DMS79 treated with DMSO at 0.1 percent for 48 hours (cell line): ENCODE measurements at regions not wholly inside any gene's neighbourhood (a gene's known extent, or its start where the extent isn't known, plus 50 kb on each side); places are given as distances from the start of the nearest gene placed in this dataset.

Experiments
- DNase-seq: peaks from one replicate; lab custom pipeline; 2025; lab: John Stamatoyannopoulos, UW

DNA sequence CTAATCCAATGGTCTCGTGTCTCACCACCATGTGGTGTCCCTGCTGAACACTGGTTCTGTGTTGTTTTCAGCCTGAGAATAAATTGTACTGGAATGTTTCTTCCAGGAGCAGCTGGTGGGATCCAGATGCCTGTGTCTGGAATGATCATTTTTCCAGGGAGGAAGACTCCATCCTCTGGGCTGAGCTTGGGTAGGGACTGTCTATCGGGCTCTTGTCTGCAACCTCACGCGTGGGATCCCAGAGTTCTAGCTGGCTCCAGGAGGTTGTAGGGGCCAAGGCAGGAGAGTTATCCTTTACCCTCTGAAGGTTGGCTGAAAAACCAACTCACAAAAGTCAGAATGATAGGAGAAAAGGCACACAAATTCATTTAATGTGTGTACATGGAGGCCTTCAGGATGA, 144.1 kb upstream of the B3GAT1 start:
- DNase-seq: no peak

DNA sequence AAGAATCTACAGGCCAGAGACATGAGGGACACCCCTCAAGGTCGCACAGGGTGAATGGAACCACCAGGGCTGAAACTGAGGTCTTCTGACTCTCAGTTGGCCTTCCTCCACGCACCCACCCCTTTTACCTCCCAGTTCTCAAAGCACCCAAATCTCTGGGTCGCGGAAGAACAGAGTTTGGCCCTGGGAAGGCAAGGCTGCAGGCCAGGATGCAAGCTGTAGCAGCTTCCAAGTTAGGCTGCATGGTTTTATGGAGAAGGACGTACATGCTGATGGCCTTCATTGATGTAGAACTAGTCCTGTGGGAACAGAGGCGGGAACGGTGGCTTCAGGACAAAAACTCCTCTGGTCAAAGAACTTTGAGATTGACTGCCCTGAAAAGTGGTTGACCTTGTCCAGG, 143.5 kb upstream of the B3GAT1 start:
- DNase-seq: no peak

DNA sequence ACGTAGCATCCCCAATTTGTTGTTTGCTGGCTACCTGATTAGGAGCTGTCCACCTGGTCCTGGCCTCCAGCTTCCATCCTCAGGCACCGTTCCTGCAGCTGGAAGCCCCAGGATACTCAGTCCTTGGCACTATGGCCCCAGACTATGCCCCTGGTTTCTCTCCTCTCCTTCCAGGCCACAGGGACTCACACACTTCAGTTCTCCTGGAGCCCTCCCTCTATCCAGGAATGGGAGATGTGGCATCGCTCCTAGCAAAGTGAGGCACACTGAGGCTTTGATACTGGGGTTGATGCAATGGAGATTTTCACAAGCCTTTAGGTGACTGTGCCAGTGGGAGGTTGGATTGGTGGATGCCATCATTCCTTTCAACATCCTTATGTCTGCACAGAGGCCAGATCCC, 142.8 kb upstream of the B3GAT1 start:
- no peak for DNase-seq

DNA sequence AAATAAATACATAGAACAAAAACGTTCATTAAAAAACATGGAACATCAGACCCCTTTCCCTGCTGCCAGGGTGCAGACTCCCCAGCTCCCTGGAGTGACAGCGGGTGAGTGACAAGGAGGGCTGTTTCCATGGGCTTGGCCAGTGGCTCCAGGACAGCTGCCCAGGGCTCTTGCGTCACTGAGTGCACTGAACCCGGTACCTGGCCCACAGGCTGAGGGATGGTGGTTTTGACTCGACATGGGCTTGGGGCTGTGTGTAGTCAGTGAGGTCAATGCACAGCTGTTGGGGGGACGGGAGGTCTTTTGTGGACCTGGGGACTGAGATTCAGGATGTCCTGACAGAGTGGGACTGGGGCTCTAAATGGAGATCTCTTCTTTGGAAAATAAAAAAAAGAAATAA, 142.1 kb upstream of the B3GAT1 start:
- no peak for DNase-seq

DNA sequence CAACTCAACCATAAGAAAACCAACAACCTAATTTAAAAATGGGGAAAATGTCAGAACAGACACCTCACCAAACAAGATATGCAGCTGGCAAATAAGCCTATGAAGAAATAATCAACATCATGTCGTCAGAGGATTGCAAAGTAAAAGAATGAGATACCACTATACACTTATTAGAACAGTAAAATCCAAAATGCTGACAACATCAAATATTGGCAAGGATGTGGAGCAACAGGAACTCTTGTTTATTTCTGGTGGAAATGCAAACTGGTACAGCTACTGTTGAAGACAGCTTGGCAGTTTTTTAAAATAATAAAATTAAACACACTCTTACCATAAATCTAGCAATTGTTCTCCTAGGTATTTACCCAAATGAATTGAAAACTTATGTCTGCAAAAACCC, 140.7 kb upstream of the B3GAT1 start:
- no peak for DNase-seq

DNA sequence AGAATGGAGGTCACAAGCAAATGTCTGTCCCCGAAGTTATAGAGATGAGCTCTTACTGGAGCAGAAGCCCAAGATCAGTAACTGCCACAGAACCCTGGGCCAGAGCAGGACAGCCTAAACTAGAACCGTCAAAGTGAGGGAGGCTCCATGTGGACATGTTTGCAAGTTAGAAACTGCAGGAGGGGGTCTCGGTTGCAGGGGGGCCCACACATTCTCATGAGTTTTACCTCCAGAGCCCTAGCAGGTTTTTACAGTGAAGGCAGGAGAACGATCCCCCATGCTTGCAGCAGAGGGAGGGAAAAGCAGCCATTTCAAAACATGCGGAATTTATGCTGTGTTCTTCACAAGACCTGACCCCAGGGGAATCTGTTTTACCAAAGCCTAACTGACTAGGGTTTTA, 133.5 kb upstream of the B3GAT1 start:
- DNase-seq: no peak

DNA sequence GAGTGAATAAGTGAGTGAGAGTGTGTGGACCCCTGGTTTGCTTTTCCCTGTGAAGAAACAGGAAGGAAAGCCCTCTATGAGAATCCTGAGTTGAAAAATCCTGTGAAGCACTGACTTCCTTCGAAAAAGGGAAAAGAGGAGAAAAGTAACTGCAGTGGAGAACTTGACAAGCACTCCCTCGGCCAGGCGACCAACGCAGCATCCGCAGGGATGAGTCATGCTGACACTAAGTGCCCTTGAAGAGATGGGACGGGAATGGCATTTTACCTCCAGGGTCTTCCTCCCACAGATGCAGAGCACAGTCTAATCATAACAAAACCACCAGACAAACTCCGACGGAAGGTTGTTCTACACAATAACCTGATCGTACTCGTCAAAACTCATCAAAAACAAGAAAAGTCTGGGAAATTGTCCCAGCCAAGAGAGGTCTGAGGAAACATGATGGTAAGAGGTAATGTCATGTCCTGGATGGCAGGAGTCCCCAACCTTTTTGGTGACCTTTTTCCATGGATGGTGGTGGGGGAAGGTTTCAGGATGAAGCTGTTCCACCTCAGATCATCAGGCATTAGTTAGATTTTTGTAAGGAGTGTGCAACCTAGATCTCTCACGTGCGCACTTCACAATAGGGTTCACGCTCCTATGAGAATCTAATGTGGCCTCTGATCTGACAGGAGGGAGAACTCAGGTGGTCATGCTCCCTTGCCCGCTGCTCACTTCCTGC, 132.2 kb upstream of the B3GAT1 start:
- no peak for DNase-seq

DNA sequence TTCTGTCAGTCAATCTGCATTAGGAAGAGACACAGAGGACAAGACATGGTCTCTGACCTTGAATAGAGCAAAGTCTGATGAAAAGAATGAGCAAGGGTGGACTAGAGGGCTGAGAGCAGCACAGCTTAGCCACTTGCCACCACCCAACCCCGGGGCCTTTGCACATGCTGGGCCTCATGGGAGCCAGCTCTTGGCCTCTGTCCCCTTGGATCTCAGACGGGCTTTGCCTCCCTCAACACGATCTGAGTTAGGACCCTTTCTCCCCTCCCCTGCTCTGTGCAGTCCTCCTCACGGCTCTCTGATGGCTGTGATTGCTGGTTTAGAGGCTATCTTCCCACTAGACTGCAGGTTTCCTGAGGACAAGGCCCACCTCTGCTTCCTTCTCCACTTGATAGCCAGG, 131.6 kb upstream of the B3GAT1 start:
- no peak for DNase-seq

DNA sequence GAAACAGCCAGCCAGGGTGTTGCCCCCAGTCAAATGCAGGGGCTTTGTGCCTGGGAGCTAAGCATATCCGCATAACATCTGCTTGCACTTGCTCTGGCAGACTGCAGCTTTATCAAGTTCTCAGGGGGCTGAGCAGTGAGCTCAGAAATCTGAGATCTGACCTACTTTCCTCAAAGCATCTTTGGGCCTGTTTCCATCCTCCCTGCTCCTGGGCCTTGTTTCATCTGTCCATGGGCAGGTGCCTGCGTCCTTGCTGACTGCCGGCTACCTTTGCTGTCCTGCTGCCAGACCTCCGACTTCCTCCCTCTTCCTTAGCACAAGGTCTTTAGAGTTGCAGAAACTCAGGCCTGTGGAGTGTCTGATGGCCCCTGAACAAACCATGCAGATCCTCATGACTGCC, 131.2 kb upstream of the B3GAT1 start:
- no peak for DNase-seq

DNA sequence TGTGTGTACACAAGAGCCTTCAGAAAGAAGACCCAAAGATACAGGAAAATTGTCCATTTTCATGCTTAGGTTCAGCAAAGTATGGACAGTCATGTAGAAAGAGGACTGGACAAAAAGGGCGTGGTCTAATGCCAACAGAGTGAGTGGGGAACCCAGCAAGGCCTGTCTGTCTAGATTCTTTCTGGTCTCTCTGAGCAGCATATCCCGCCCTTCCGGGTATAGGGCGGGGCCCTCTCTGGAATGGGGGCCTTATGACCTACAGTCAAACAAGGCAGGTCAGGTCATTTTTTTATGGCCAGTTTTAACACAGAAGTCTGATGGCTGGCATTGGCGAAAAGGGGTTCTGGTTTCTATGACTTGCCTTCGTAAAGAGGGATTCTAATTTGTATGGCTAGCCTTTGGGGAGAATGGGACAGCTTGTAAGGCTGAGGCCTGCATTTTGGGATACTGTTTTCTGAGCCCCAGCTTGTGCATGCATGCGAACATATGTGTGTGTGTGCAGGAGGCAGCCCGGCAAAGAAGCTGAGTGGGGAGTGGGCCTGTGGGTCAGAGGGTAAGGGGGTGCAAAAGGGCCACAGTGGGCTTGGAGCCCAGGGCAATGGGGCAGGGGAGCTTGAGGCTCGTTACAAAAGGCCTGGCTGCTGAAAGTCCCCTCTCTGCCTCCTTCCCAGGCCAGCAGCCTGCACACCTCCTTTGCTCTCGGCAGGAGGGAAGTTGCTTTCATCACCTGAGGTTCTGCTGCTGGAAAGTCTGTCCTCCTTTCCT, 130.5 kb upstream of the B3GAT1 start:
- no peak for DNase-seq

DNA sequence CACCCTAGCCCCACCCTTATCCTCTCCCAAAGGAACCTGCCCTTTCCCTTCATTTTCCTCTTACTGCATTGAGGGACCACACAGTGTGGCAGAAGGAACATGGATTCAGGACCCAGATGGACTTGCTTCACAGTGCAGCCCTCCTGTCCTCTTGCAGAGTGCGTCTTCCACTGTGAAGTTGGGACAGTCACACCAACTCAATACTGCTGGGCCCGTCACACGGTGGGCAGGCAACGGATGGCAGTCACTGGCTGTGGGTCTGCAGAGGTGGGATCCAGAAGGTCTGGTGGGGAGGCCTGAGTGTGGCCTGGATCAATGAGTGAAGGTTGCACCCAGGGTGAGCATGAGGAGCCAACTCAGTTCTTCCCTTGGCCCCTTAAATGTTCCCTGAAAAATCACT, 129.9 kb upstream of the B3GAT1 start:
- no peak for DNase-seq

DNA sequence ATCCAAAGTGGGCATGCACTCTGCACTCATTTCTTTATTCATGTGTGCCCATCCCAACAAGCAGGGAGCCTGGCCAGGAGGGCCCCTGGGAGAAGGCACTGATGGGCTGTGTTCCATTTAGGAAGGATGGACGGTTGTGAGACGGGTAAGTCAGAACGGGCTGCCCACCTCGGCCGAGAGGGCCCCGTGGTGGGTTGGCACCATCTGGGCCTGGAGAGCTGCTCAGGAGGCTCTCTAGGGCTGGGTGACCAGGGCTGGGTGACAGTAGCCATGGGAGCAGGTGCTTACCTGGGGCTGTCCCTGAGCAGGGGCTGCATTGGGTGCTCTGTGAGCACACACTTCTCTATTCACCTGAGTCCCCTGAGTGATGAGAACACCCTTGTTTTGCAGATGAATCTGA, 129.3 kb upstream of the B3GAT1 start:
- no peak for DNase-seq

DNA sequence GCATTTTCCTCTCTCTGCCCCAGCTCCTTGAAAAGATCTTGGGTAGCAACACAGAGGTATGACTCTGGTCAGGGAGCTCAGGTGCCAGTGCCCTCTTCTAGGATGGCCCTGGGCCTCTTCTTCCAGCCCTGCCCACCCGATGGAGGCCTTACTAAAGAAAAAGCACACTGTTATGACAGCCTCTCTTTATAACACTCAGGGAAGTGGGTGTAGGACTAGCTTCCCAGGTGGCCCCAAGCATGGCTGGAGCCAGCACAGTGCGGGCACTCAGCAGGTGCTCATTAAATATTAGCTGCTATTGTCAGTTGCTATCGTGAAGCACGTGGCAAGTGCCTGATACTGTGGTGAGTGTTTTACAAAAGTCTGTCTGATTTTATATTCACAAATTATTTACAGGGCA, 127.2 kb upstream of the B3GAT1 start:
- no peak for DNase-seq

DNA sequence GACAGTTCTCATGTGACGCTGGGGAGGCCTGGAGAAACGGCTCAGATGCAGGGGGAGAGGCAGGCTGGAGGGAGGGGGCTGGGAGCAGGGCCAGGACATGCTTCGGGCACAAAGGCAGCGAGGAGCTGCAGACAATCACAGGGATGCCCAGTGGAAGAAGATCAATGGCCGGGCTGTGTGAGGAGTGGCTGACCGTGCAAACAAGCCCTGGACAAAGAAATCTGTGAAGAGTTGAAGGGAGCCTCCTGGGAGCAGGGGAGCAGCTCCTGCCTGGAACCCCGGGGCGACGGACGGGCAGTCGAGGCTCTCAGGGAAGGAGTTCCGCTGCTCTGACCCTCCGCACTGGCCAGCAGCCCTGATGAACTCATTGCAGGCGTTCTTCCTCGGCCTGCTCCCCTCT, 126.7 kb upstream of the B3GAT1 start:
- no peak for DNase-seq

DNA sequence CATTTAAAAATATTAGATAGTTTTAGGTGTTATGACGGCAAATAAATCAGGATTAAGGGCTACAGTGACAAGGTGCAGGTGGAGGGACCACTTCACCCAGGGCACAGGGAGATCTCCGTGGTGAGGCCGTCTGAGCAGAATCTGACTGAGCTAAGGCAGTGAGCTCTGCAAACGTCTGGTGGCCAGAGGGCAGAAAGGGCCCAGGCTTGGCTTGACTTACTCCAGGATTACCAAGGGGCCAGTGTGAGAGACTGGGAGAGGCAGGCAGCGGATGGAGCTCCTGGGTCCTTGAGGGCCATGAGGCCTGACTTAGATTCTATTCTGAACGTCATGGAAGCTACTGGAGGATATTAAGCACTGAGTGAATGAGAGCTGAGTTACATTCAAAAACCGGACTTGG, 125.9 kb upstream of the B3GAT1 start:
- DNase-seq: peak; percentile 20

DNA sequence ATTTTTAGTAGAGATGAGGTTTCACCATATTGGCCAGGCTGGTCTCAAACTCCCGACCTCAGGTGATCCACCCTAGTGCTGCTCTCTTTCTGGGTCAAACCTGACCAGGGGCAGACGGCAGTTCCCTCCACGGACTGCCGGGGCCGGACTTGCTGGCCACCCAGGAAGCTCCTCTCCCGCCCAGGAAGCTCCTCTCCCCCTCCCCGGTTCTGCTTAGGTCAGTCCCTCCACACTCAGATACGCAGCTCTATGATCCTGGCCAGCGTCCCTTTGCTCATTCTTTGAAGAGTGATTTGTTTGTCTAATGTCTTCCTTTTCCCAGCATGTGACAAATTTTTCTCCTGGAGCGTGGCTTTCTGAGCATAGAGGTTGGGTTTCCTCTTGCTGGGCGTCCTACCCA, 125.3 kb upstream of the B3GAT1 start:
- no peak for DNase-seq

DNA sequence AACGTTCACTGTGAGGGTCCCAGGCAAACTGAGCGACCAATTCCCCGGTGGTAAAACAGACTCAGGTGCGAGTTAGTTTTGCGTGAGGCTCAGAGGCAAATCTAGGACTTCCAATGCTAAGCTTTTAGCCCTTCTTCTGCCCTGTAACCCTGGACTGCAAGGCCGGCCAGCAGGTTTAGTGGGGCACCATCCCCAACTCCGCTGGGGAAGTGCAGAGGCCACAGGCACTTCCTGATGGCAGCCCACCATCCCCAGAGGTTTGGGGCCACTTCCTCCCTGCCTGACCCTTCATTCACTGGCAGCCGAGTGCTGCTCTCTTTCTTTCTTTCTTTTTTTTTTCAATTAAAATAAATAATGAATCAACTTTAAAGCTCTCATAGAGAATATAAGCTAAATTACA, 124.6 kb upstream of the B3GAT1 start:
- DNase-seq: no peak

DNA sequence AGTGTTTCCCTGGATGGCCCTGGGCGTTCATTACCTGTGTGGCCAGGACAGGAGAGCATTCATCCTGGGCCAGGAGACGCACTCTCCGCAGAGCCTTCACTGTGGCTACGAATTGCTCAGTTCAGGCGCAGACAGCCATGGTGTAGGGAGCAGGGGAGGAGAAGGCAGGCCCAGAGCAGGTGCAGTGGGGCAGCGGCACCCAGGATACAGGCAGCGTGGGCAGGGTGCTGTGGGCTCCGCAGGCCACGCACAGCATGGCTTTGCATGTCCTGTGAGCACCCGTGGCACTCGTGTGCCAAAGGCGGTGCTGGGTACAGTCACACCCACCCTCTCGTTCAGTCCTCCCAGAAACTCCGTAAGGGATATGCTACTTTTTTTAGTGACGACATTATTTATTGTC, 124.2 kb upstream of the B3GAT1 start:
- DNase-seq: no peak

DNA sequence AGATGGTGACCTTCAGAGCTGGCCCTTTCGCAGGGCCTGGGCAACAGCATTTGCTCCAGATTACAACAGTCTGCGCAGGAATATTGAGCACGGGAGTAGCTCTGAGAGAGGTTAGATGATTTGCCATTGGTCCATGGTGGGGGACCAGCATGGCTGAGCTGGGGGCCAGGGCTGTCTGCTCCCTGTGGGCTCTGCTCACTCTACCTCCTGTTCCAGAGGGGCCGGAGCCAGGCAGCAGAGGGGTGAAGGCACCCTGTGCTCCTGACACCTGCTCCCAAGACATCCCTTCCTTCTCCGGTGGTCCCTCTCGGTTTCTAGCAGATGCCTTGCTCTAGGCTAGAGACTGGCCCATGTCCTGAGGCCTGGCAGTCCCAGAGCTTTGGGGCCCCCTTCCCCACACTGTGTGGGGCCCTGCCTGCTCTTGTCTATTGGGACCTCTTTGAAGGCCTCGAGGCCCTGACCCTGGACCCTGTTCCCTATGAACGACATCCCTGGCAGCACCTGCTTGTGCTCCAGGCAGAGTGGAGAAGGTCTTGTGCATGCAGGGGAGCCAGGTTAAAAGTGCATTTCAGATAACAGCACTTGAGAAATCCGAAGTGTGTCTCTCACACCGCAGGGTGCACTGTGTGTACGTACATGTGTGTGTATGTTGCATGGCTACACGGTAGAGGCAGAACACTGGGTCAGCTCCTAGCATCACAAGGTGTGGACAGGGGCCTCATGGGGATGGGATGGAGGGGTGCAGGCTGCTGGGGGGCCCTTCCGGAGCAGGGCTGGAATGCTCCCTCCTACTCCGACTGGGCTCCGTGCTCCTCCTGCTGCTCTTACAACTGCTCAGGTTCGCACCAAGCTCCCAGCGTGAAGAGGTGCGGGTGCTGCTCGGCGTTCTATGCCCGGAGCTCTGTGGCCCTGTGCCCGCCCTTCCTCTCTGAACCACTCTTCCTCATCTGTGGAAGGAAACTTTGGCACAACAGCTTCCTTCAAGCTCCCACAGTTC, 123.3 kb upstream of the B3GAT1 start:
- peak; percentile 83 for DNase-seq

DNA sequence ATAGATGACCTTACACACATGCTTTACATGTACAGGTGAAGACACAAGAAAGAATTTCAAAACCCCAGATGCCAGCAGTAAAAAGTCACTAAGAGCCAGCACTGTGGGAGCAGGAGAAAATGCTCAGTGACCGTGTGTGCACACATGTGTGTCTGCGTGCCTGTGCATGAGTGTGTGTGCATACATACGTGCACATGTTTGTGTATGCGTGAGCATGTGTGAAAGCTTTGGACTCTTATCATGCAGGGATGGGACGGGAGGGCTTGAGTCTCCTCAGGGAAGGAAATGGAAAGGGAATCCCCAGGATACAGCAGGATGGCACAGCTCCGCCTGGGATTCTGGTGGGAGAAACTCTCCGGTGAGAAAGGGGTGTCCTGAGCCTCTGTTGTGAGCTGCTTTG, 121.5 kb upstream of the B3GAT1 start:
- DNase-seq: no peak

DNA sequence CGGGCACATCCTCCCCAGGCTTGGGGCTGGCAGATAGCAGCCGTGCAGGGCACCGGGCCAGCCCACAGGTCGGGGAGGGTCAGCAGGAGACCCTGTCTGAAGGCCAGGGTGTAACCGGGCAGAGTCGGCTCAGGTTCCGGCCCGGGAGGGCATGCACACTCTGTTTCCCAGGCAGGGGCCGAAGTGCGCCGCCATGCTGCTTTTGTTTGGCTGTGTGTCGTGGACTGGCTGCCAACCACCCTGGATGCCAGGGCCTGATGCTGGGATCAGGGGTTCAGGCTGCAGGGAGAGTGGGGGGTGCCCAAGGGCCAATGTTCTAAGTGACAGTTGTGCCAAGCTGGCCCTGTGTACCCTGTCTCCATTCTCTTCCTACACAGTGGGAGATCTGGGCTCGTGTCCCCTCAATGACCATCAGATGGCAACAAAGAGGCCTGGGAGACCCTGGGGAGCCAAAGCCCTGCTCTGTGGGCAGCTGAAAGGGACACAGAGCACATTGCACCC, 120.9 kb upstream of the B3GAT1 start:
- DNase-seq: no peak

DNA sequence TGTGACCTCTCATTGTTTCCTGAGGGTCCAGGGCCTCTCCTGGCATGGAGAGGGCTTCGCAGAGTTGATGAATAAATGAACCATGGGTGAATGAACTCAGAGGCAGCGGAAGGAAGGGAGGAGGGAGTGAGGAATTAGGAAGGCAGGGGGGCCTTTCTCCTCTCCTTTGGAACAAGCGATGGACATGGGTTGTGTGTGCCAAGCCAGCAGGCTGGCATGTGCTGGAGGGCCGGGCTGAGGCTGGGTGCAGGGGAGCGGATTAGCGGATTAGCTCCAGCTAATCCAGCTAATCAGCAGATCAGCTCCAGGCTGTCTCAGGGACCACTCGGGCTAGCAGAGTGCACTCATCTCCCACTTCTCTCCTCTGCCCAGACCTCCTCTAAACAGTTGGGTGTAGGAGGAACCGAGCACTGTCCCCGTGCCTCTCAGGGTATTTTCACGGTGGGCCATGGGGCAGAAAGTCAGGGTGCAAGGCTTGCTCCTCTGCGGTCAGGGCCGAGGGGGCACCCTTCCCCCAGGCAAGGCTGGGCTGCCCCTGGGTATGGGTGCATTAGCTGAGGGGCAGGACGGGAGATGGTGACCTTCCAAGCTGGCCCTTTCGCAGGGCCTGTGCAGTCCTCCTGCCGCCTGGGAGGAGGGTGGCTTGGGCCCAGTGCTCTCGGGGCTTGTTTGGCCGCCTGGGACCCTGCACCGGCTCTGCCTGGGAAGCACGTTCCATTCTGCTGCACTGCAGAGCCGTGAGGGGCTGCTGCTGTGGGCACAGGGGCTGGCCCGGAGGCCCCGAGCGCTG, 120.3 kb upstream of the B3GAT1 start:
- no peak for DNase-seq
